Left cardiac atrium (tissue), 4 donors: ENCODE measurements at regions not wholly inside any gene's neighbourhood (a gene's known extent, or its start where the extent isn't known, plus 50 kb on each side); places are given as distances from the start of the nearest gene placed in this dataset.
"Not testable (repeated sequence)": the region's sequence is repeated elsewhere in the genome, so short reads cannot be mapped to it uniquely, and the experiment has no call there.

ENCODE experiments used
- ATAC-seq, 2 donors: fragments of 200-7000 bp; cut with Tn5 transposase; one replicate each; pipeline ENCODE4 v1.9.1; 2020; ENCODE audit warnings: mild to moderate bottlenecking in 2 of 2, moderate library complexity in 2 of 2
- DNase-seq: peaks from one replicate; pipeline ENCODE4 v3.0.0-alpha.2; 2020
- intact Hi-C, 2 donors: fragments of 100-400 bp; cut with DNase I; formaldehyde crosslinking; loops; one replicate each; pipeline versions ENCODE4 v1.14.1 to v1.15.1; 2022 to 2023
- donor health status: DM: no; HTN: yes; CAD: no.
- donor health status: DM: no; HTN: yes; CAD: no; lungs with severe emphysema.
- donor health status: DM: yes; HTN: yes; CAD: no.
- donor health status: Dilated cardiomyopathy.

DNA sequence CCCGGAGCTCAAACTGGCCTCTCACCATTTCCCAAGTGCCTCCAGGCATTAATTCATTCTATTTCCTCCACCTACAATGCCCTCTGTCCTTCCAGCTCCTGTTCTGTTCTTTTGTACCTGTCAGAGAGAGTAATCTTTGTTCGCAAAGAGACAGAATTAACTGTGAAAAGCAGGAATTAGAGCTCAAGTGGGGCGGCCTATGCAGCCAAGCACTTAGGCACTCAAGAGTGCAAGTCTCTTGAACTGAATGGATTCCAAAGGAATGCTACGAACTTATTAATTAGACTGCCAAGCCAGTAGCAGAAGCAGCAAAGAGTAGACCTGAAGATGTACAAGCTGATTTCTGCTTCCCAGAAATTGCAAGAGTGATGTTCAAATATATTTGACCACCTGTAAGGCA is 338.3 kb upstream of the AUTS2 start:
- intact Hi-C loops = no loop called here
- DNase-seq (no peak), ATAC-seq (no peak)

DNA sequence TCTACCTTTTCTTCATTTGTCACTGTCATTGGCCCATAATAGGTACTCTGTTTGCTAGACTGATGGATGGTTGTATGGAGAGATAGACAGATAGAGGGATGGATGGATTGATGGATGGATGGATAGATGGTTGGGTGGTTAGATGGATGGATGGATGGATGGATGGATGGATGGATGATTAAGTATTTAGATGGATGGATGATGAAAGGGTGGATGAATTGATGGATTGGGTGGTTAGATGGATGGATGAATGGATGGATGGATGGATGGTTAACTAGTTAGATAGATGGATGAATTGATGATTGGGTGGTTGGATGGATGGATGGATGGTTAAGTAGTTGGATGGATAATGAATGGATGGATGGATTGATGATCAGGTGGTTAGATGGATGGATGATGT is 334.7 kb upstream of the AUTS2 start:
- ATAC-seq = no peak
- intact Hi-C loops = no loop called here

DNA sequence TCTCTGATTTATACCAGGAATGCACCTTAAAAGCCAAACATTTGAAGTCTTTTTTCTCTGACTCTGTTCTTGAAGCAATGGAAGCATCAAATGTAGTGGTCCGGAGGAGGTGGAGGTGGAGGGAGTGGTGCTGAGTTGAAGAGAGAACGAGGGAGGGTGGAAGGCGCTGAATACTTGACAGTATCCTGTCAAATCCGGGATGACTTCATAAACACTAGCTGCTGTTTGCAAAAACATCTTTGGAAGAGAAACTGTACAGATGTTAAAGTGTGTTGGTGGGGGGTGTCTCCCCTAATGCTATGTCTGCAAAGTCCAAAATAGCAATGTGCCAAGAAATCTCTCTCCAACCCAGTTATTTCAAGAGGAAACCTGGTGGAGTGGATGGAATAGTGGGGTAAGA is 328.5 kb upstream of the AUTS2 start:
- ATAC-seq (no peak), DNase-seq (no peak)
- intact Hi-C loops = no loop called here

More for the DNA sequence above, 334.7 kb upstream of the AUTS2 start:
- no peak for DNase-seq

DNA sequence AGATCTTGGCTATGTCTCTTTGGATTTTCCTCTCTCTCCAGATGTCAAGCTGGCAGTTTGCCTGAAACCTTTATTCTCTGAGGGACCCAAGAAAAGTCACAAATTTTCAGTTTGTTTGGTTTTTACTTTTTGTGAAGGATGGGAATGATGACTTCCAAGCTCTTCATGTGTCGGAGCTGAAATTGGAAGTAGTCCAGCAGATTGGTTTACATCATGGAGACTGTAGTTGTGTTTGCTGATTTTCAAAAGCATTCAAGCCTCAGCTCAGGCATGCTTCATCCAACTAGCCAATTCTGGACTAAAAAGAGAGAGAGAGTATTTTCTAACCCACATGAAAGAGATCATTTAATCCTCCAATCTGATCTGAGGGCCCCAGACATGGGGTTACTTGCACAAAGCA is 326.2 kb upstream of the AUTS2 start:
- no peak for ATAC-seq
- DNase-seq = no peak
- intact Hi-C loops = no loop called here

- intact Hi-C loops = no loop called here
- no peak for DNase-seq
- peak in 1 of 2 donors; percentile 25 for ATAC-seq
Measured at GRCh38 chr7:69276011-69276729, 322.1 kb upstream of the AUTS2 start.

GRCh38 chr7:69277366-69277765 is 320.9 kb upstream of the AUTS2 start:
- no peak for ATAC-seq
- no peak for DNase-seq
- intact Hi-C loops = no loop called here

DNA sequence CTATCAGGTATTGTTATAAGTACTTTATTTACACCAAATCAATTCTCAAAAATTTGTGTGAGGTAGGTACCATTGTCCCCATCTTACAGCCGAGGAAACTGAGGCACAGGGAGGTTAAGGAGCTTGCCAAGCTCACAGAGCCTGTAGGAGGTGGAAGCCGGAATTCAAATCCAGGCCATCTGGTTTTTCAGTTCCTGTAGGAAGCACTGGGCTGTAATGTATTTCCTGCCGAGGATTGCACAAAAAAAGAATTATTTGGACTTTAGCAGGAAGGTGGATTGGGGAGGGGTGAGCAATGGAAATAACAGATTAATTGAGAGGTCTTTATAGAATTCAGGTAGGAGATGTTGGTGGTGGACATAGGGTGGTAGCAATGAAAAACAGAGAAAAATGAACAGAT is 315.3 kb upstream of the AUTS2 start:
- ATAC-seq = peak in 1 of 2 donors; percentile 50
- intact Hi-C loops = no loop called here
- DNase-seq = no peak

- intact Hi-C loops = no loop called here
- ATAC-seq = peak; percentile 53 to 67
- peak; percentile 36 for DNase-seq
Measured at GRCh38 chr7:69283421-69283820, 314.9 kb upstream of the AUTS2 start.

DNA sequence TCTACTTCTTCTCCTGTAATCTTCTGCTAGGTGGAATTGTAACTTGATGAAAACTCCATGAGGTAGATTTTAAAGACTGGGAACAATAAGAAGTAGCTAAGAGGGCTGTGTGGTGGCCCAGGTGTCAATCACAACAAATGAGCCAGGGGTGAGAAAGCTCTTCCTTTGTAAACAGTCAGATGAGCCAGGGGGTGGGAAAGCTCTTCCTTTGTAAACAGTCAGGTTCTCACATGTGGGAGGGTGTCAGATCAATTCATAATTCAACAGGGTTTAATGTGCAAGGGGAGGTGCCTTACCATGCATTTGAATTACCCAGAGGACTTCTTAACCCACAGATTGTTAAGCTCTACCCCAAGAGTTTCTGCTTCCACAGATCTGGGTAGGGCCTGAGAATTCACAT is 312.4 kb upstream of the AUTS2 start:
- no peak for ATAC-seq
- intact Hi-C loops = no loop called here
- no peak for DNase-seq

- intact Hi-C loops = no loop called here
- ATAC-seq (no peak), DNase-seq (no peak)
Measured at GRCh38 chr7:69295977-69296376, 302.3 kb upstream of the AUTS2 start.

GRCh38 chr7:69301253-69301652 is 297.0 kb upstream of the AUTS2 start:
- intact Hi-C loops = no loop called here
- no peak for ATAC-seq
- DNase-seq = no peak

GRCh38 chr7:69309601-69310000 is 288.7 kb upstream of the AUTS2 start:
- intact Hi-C loops = no loop called here
- DNase-seq (no peak), ATAC-seq (no peak)

DNA sequence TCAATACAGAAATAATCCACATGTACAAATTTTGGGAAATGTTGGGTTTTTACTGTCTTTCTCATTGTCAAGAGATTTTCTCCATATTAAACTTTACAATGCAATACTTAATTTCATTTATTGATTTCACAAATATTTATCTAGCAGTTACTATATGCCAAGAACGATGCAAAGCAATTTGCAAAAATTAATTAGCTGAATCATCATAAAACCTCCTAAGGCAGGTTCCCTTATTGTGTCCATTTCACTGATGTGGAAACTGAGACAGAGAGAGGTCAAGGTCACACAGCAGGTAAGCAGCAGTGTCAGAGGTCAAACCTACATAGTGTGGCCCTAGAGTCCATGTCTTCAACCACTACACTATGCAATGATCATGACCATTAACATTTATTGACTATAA is 286.8 kb upstream of the AUTS2 start:
- intact Hi-C loops = no loop called here
- DNase-seq (no peak), ATAC-seq (no peak)

DNA sequence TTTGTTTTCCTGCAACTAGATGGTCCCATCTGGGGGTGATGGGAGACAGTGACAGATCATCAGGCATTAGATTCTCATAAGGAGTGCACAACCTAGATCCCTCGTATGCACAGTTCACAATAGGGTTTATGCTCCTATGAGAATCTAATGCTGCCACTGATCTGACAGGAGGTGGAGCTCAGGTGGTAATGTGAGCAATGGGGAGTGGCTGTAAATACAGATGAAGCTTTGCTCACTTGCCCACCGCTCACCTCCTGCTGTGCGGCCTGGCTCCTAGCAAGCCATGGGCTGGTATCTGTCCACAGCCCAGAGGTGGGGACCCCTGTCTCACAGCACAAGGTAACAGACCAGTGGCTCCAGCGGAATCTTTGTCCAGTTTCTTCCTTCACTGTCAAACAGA is 284.4 kb upstream of the AUTS2 start:
- ATAC-seq, DNase-seq, intact Hi-C loops: not testable (repeated sequence)

- ATAC-seq = no peak
- no peak for DNase-seq
- intact Hi-C loops = no loop called here
Measured at GRCh38 chr7:69318794-69319193, 279.5 kb upstream of the AUTS2 start.

DNA sequence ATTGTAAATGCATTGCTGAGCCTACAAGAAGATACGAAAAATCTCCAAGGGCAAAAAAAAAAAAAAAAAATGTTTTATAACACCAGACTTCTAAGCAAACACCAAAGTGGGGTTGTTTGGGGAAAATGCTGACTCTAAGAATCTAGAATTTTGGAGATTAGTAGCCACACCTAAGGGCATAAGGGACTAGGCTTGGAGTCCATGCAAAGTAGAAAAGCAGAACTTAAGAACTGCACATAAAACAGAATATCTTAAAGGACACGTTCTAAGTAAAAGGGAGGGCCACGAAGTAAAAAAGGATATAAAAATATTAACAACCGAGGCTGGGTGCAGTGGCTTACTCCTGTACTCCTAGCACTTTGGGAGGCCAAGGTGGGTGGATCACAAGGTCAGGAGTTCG is 269.8 kb upstream of the AUTS2 start:
- ATAC-seq = no peak
- no peak for DNase-seq
- intact Hi-C loops = no loop called here

DNA sequence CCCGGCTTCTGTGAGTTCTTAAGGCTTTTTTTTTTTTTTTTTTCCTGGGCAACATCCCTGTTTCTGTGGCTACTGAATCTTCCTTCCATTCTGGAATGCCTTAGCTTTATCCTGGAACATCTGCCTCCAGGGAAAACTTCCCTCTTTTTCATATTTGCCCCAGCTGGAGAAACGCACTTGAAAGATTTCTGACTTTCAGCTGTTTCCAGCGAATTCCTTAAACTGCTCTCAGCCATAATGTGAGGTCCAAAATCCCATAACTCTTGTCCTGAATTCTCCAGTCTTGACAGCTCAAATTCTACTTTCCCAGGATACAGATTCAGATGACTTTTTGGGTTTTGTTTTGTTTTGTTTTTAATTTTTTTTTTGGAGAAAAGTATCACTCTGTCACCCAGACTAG is 263.6 kb upstream of the AUTS2 start:
- intact Hi-C loops = no loop called here

DNA sequence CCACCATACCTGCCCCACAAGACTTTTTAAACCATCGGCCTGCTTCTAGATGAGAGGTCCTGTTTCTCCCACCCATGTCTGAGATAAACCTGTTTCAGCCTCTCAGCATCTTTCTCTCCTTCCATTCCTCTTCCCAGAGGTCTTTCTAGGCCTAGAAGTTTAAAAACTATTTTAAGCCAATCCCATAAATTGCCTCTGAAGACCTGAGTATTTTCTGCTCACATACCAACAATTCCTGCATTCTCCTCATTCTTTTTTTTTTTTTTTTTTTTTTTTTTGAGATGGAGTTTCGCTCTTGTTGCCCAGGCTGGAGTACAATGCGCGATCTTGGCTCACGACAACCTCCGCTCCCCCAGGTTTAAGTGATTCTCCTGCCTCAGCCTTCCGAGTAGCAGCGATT is 262.9 kb upstream of the AUTS2 start:
- DNase-seq = no peak
- ATAC-seq = no peak
- intact Hi-C loops = no loop called here

More for the DNA sequence above, 263.6 kb upstream of the AUTS2 start:
- DNase-seq = no peak
- no peak for ATAC-seq

GRCh38 chr7:69336976-69337375 is 261.3 kb upstream of the AUTS2 start:
- no peak for DNase-seq

GRCh38 chr7:69338144-69338543 is 260.1 kb upstream of the AUTS2 start:
- intact Hi-C loops = no loop called here
- no peak for DNase-seq
- no peak for ATAC-seq

More at GRCh38 chr7:69336976-69337375, 261.3 kb upstream of the AUTS2 start:
- no peak for ATAC-seq
- intact Hi-C loops = no loop called here

- no peak for ATAC-seq
- DNase-seq = no peak
- intact Hi-C loops = no loop called here
Measured at GRCh38 chr7:69341288-69341687, 257.0 kb upstream of the AUTS2 start.
